ENCODE measurements at regions not wholly inside any gene's neighbourhood (a gene's known extent, or its start where the extent isn't known, plus 50 kb on each side); places are given as distances from the start of the nearest gene placed in this dataset.

- DNase-seq (ENCODE audit: low spot score) = no peak
These were observed 76.1 kb downstream of the SLC25A47 start for GRCh38 chr14:100399052-100399849.

DNA sequence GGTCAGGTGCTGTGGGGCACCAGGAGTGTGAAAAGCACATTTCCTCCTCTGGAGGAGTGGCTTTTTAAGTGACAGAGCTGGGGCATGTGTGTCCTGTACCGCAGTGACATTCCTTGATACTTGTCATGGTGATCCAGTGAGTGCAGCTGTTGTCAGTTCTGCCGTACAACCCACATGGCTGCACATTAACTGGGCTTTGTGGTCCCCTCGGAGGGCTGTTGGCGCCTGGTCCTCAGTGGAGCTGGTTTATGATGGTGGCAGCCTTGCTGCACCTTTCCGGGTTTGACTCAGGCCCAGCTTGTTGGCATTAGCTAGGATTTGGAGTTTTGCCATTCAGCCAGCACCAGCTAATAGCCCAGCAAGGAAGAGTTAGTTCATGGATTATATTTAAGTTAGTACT, 77.0 kb downstream of the SLC25A47 start:
- DNase-seq (ENCODE audit: low spot score) = no peak

GRCh38 chr14:100401031-100401692, 78.0 kb downstream of the SLC25A47 start:
- no peak for DNase-seq (ENCODE audit: low spot score)

DNA sequence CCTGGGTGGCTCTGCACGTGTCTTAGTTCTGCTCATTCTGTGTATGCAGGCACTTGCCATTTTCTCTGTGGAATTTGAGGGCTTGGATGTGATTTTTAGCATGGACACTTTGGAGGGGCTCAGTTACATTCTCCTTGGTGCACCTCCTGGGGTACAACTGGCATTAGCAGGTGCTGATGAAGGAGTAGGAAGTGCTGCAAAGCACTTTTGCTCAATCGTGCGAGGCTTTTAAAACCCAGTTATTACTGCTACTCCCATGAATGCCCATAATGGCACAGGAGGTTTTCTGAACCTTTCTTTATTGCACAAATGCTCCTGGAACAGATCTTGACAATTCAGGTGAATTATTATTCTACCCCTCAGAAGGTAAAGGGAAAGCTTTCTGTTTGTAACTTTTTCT, 78.7 kb downstream of the SLC25A47 start:
- DNase-seq (ENCODE audit: low spot score) = no peak

GRCh38 chr14:100402631-100403030, 79.5 kb downstream of the SLC25A47 start:
- DNase-seq (ENCODE audit: low spot score) = no peak

GRCh38 chr14:100403105-100403504, 80.0 kb downstream of the SLC25A47 start:
- no peak for DNase-seq (ENCODE audit: low spot score)

GRCh38 chr14:100403802-100404365, 80.7 kb downstream of the SLC25A47 start:
- DNase-seq (ENCODE audit: low spot score) = no peak

DNA sequence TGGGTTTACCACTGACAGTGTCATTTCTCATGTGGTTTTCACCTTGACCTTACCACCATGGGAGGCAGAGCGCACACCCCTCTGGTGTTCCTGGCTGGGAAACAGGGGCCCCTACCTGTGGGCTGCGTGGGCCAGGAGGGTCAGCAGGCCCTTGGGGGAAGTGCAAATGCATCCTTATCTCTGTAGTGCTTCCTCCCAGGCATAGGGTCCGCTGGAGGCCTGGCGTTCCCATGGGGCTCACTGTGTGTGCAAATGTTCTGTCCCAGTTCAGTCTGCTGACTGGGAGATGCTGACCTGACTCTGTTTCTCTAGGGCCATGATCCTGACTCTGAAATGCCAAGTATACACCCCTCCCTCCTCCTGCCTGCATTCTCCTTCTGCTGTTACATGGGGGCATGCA, 81.3 kb downstream of the SLC25A47 start:
- DNase-seq (ENCODE audit: low spot score) = no peak

DNA sequence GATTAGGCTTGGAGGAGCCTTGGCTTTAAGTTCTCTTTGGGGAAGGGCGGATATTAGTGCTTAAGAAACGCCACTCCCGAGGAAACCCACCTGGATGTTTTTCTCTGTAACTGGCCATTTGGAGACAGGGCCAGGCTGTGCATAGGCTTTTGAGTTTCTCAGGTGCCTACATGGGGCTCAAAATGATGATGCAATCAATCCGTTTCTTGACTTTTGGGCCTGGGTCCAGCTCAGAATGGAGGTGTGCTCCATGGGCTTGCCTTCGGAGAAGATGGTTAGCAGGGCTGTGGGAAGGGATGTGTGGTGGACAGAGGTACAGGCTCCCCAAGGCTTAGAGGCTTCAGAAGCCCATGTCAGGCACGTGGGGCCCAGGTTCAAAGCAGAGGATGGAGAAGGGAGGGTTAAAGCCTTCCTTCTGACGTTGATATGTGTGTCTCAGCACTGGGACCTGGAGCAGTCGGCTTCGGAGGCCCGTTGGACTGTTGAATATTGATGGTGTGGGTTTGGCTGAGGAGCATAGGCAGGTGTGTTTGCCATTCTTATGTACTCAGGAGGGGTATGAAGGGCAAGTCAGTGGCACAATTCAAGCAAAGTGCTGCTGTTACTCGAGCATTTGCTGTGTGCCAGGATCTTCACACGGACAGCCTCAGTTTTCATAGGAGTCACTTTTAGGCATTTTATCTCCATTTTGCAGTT, 82.8 kb downstream of the SLC25A47 start:
- DNase-seq (ENCODE audit: low spot score) = no peak

DNA sequence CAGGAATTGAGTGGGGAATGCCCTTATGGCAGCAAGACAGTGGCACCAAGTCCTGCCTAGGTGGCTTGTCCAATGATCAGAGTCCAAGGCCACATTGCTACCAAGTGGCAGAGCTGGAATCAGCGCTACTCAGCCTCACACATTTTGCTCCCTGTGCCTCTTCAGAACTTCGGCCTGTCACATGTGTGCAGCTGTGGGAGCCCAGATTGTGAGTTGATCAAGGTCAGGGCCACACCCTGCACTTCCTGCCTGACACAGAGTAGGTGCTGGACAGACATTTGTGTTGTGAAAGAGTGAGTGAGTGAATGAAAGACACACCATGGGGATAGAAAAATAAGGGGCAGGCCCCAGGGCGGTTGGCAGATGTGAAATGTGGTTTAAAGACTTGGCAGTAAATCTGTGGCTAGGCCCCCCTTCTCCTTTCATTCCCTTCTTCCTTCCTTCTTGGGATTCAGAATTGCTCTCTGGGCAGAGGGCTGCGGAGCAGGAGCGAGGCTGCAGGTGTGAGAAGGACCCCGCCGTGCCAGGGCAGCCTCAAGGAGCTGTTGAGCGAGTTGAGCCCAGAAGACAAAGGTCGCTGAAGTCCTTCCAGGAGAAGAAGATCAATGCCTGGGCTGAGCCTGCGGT, 83.5 kb downstream of the SLC25A47 start:
- DNase-seq (ENCODE audit: low spot score) = no peak

- DNase-seq (ENCODE audit: low spot score) = no peak
These were observed 84.4 kb downstream of the SLC25A47 start for GRCh38 chr14:100407376-100408102.

DNA sequence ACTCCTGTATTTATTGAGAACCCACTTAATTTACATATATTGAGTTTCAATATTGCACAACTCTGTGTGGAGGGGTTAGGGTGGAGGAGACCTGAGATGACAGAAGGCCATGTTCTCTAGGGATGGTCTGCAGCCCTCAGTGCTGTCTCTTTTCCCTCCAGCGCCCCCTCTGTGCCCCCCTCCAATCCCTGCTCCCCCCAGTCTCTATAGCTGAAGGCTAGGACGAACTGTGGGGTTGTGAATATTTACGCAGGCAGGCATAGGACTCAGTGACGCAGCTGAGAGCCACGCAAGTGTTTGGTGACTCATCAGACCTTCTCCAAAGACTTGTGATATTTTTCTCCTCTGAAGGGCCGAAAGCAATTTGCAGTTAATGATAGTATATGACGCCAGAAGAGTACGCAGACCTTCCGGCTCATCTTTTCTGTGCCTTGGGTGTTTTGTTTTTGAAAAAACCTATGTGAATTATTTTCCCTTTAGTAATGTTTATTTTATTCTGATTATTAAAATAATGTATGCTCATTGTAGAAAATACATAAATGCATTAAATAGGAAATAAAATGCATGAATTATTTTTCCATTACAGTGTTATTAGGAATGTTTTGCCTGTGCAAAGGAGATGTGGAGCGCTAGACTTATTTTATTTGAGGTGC, 85.3 kb downstream of the SLC25A47 start:
- DNase-seq (ENCODE audit: low spot score) = no peak

DNA sequence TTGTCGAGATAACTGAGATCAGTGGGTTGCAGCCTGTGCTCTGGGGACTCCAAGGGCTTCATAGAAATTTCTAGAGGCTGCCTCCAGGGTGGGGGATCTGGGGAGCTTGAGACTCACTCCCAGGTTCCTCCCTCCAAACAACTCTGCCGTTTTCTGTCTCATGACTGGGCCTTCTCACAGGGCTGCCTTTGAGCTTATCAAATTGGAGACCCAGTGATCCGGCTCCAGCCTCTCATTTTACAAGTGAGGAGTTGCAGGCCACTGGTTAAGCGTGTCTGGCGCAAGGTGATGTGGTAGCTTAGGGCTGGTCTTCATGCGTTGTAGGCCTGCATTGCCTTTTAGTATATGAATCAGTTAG, 85.8 kb downstream of the SLC25A47 start:
- DNase-seq (ENCODE audit: low spot score) = no peak

- no peak for DNase-seq (ENCODE audit: low spot score)
These were observed 86.5 kb downstream of the SLC25A47 start for GRCh38 chr14:100409651-100410050.

DNA sequence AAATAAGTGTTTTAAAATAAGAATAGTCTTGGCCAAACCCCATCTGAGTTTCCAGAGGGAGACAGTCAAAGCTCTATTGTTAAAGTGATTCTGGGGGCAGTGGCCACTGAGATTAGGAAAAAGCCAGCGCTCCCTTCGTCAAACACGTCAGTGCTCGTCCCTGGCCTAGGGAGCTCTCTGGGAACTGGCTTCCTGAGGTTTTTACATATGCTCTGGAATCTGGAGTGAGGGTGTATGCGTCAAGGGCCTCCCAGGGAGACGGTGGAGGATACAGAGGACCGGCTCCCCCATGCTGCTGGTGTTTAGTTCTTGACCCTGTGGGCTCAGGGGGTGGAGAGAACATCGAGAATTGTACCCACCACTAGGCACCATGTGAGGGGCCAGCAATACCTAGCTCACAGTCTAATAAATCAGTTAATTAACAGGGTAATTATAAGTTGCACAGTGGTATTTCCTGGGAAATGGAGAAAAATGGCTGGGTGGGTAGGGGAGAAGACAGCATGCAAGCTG, 87.0 kb downstream of the SLC25A47 start:
- DNase-seq (ENCODE audit: low spot score) = no peak

DNA sequence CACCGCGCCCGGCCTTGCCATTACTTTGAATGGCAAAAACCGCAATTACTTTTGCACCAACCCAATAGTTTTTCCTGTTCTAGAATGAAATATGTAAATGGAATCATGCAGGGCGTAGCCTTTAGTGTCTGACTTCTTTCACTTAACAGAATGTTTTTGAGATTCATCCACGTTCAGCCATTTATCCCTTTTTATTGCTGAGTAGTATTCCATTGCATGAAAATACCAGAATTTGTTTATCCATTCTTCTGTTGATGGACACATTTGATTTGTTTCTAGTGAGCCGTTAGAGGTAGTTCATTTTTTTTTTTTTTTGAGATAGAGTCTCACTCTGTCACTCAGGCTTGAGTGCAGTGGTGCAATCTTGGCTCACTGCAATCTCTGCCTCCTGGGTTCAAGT, 90.6 kb downstream of the SLC25A47 start:
- no peak for DNase-seq (ENCODE audit: low spot score)

DNA sequence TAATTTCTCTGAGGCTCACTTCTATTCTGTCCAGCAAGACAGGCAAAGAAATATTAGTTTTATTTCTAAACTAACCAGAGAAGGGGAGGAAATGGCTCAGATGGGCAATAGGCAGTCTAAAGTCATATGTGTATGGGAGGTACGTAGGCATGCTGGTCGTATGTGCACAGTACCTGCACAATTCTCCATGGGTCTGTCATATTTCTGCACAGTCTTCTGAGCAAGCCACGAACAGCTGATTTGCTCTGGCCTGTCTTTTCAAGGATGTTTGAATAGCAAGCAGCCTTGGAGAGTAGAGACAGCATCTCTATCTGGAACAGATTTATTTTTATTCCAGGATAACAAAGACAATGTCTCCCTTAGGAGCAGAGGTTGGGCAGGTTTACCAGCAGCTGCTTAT, 92.1 kb downstream of the SLC25A47 start:
- no peak for DNase-seq (ENCODE audit: low spot score)

- DNase-seq (ENCODE audit: low spot score) = no peak
These were observed 93.0 kb downstream of the SLC25A47 start for GRCh38 chr14:100416081-100416680.

- peak; percentile 93 for DNase-seq (ENCODE audit: low spot score)
These were observed 94.1 kb downstream of the SLC25A47 start for GRCh38 chr14:100416921-100417860.
